Kidney epithelial cell (primary cell): ENCODE measurements at regions not wholly inside any gene's neighbourhood (a gene's known extent, or its start where the extent isn't known, plus 50 kb on each side); places are given as distances from the start of the nearest gene placed in this dataset.

Experiments used
- DNase-seq: peaks from one replicate; pipeline ENCODE4 v3.0.0-alpha.2; 2010; ENCODE audit warnings: low read depth
- H3K27me3 ChIP-seq: 2 replicates; pipeline ENCODE4 v1.6.0; 2011; ENCODE audit warnings: low read length; ENCODE audit not compliant: control insufficient read depth, insufficient read depth
- H3K36me3 ChIP-seq: 2 replicates; pipeline ENCODE4 v1.5.1; 2011; ENCODE audit warnings: low read length; ENCODE audit not compliant: control insufficient read depth, insufficient read depth
- H3K4me3 ChIP-seq: 2 replicates; pipeline ENCODE4 v1.5.1; 2011; ENCODE audit warnings: low read depth, mild to moderate bottlenecking, control low read depth, low read length
- CTCF ChIP-seq: IDR thresholded peaks from 2 replicates; pipeline ENCODE4 v1.5.1; 2011; ENCODE audit warnings: mild to moderate bottlenecking, moderate library complexity, low read length, control low read depth, inconsistent platforms; ENCODE audit not compliant: insufficient read depth, poor library complexity, severe bottlenecking

DNA sequence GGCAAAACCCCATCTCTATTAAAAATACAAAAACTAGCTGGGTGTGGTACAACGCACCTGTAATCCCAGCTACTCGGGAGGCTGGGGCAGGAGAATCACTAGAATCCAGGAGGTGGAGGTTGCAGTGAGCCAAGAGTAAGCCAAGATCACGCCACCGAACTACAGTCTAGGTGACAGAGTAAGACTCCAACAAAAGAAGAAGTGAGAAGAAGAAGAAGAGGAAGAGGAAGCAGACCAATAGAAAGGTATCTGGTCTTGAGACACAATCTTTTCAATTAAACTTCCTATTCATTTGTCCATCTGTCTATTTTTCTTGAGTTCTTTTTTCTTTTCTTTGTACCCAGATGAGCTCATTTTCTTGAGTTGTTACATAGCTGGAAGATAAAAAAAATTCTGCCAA, 55.7 kb upstream of the ACADM start:
- no peak for TF ChIP-seq CTCF
- no peak for DNase-seq
- Histone ChIP-seq H3K4me3 (no peak overlapping the region), H3K36me3 (no peaks in the 10 kb centered on the region), H3K27me3 (no peaks in the 10 kb centered on the region)

- no peak for DNase-seq
- Histone ChIP-seq H3K27me3 (no peaks in the 10 kb centered on the region), H3K36me3 (no peaks in the 10 kb centered on the region), H3K4me3 (no peak overlapping the region)
- no peak for TF ChIP-seq CTCF
Observed at GRCh38 chr1:75671708-75672107, 52.8 kb upstream of the ACADM start.

GRCh38 chr1:75672108-75672507, 52.4 kb upstream of the ACADM start:
- H3K4me3 ChIP-seq, result no peak overlapping the region
- H3K27me3 ChIP-seq, result no peaks in the 10 kb centered on the region
- TF ChIP-seq CTCF, result no peak
- H3K36me3 ChIP-seq, result no peaks in the 10 kb centered on the region
- no peak for DNase-seq

DNA sequence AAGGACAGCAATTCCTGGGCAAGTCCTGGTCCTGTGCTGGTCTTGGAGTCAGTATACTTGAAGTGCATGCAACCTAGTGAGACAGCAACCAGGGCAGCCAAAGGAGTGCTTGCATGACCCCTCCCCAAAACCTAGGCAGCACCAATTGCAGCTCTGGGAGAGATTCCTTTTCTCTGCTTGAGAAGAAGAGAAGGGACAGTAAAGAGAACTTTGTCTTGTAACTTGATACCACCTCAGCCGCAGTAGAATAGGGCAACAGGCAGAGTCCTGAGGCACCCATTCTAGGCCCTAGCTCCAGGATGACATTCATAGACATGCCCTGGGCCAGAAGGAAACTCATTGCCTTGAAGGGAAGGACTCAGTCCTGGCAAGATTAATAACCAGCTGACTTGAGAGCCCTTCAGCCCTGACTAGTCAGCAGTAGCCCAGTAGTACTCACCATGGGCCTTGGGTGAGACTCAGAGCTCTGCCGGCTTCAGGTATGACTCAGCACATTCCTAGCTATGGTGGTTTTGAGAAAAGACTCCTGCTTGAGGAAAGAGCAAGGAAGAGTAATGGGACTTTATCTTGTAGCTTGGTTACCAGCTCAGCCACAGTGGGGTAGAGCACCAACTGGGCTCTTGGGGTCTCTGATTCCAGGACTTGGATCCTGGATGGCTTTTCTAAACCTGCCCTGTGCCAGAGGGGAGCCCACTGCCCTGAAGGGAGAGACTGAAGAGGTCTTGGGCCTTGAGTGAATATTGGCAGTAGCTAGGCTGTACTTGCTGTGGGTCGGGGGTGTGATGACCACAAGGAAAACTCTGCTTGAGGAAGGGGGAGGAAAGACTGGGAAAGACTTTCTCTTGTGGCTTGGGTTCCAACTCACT, 51.7 kb upstream of the ACADM start:
- DNase-seq, result peak; percentile 68
- no peak for TF ChIP-seq CTCF
- Histone ChIP-seq H3K4me3 (no peak overlapping the region), H3K36me3 (no peaks in the 10 kb centered on the region), H3K27me3 (no peaks in the 10 kb centered on the region)

GRCh38 chr1:75673399-75673798, 51.1 kb upstream of the ACADM start:
- Histone ChIP-seq H3K36me3 (no peaks in the 10 kb centered on the region), H3K27me3 (no peaks in the 10 kb centered on the region), H3K4me3 (no peak overlapping the region)
- TF ChIP-seq CTCF, result no peak
- DNase-seq, result no peak

- DNase-seq, result no peak
- Histone ChIP-seq H3K27me3 (no peaks in the 10 kb centered on the region), H3K36me3 (no peaks in the 10 kb centered on the region), H3K4me3 (no peak overlapping the region)
- no peak for TF ChIP-seq CTCF
Observed at GRCh38 chr1:75673885-75674284, 50.6 kb upstream of the ACADM start.
